Neural cell (in vitro differentiated cells): ENCODE measurements at regions not wholly inside any gene's neighbourhood (a gene's known extent, or its start where the extent isn't known, plus 50 kb on each side); places are given as distances from the start of the nearest gene placed in this dataset.
"Not testable (repeated sequence)": the region's sequence is repeated elsewhere in the genome, so short reads cannot be mapped to it uniquely, and the experiment has no call there.

ENCODE experiments used
- H2AFZ ChIP-seq: fragments of 200-600, 300-800 bp; sonication (generic), shearing (Covaris generic); 2 replicates; pipeline ENCODE4 v1.6.0; 2014; ENCODE audit warnings: low read depth, mild to moderate bottlenecking, antibody characterized with exemption, low read length, moderate library complexity
- H3F3A ChIP-seq: fragments of 200-600 bp; shearing (Covaris generic); 2 replicates; pipeline ENCODE4 v1.6.1; 2016; ENCODE audit warnings: mild to moderate bottlenecking, moderate library complexity, mixed read lengths, antibody characterized with exemption, low read length; ENCODE audit not compliant: insufficient read depth, poor library complexity, severe bottlenecking
- H3K27ac ChIP-seq: fragments of 200-600, 300-800 bp; sonication (generic), shearing (Covaris generic); 2 replicates; pipeline ENCODE4 v1.5.1; 2014; ENCODE audit warnings: mild to moderate bottlenecking, low read length, moderate library complexity
- H3K27me3 ChIP-seq: fragments of 300-800, 200-600 bp; sonication (generic), shearing (Covaris generic); 2 replicates; pipeline ENCODE4 v1.6.0; 2014; ENCODE audit warnings: mild to moderate bottlenecking, low read depth, low read length, moderate library complexity; ENCODE audit not compliant: insufficient read depth
- H3K36me3 ChIP-seq: fragments of 300-800, 200-600 bp; sonication (generic), shearing (Covaris generic); 2 replicates; pipeline ENCODE4 v1.5.1; 2014; ENCODE audit warnings: mild to moderate bottlenecking, antibody characterized with exemption, low read length, moderate library complexity; ENCODE audit not compliant: insufficient read depth
- H3K4me2 ChIP-seq: fragments of 300-800, 200-600 bp; sonication (generic), shearing (Covaris generic); 2 replicates; pipeline ENCODE4 v1.6.0; 2014; ENCODE audit warnings: mild to moderate bottlenecking, low read length
- H3K4me3 ChIP-seq: fragments of 300-800, 200-600 bp; sonication (generic), shearing (Covaris generic); 2 replicates; pipeline ENCODE4 v1.5.1; 2014; ENCODE audit warnings: mild to moderate bottlenecking, low read length, moderate library complexity
- H3K79me2 ChIP-seq: fragments of 200-600 bp; shearing (Covaris generic); replicated peaks from 2 replicates; pipeline ENCODE4 v1.6.0; 2014; ENCODE audit warnings: mild to moderate bottlenecking, low read length, moderate library complexity; ENCODE audit not compliant: insufficient read depth
- H3K9ac ChIP-seq: fragments of 300-800, 200-600 bp; sonication (generic), shearing (Covaris generic); 2 replicates; pipeline ENCODE4 v1.6.1; 2016; ENCODE audit warnings: mild to moderate bottlenecking, low read length, mixed read lengths
- H3K9me2 ChIP-seq: fragments of 200-600 bp; shearing (Covaris generic); 2 replicates; pipeline ENCODE4 v1.6.1; 2016; ENCODE audit warnings: mild to moderate bottlenecking, low read length, mixed read lengths; ENCODE audit not compliant: insufficient read depth
- H3K9me3 ChIP-seq: fragments of 200-600, 300-800 bp; sonication (generic), shearing (Covaris generic); 2 replicates; pipeline ENCODE4 v1.6.1; 2016; ENCODE audit warnings: mild to moderate bottlenecking, mixed run types, low read length, moderate library complexity, mixed read lengths
- H4K20me1 ChIP-seq: fragments of 200-600 bp; shearing (Covaris generic); 2 replicates; pipeline ENCODE4 v1.6.1; 2016; ENCODE audit warnings: mild to moderate bottlenecking, mixed run types; ENCODE audit not compliant: insufficient read depth
- CTCF ChIP-seq: fragments of 450-650 bp; IDR thresholded peaks from 2 replicates; pipeline ENCODE4 v1.5.1; 2014; ENCODE audit warnings: antibody characterized with exemption, mild to moderate bottlenecking, moderate library complexity; ENCODE audit not compliant: poor library complexity, severe bottlenecking
- EP300 ChIP-seq: fragments of 450-650 bp; conservative IDR thresholded peaks from 2 replicates; pipeline ENCODE4 v1.6.1; 2014; ENCODE audit warnings: antibody characterized with exemption, mild to moderate bottlenecking, moderate library complexity; ENCODE audit not compliant: poor library complexity, severe bottlenecking
- EZH2 ChIP-seq: fragments of 200-600, 300-800 bp; shearing (Covaris generic), sonication (generic); IDR thresholded peaks from 2 replicates; pipeline ENCODE4 v1.6.1; 2014; ENCODE audit warnings: antibody characterized with exemption, low read length, borderline replicate concordance, mild to moderate bottlenecking; ENCODE audit not compliant: insufficient read depth, poor library complexity, severe bottlenecking
- MXI1 ChIP-seq: fragments of 450-650 bp; conservative IDR thresholded peaks from 2 replicates; pipeline ENCODE4 v1.6.1; 2014; ENCODE audit warnings: antibody characterized with exemption, mild to moderate bottlenecking; ENCODE audit not compliant: poor library complexity, severe bottlenecking
- POLR2AphosphoS5 ChIP-seq: IDR thresholded peaks from 2 replicates; pipeline ENCODE4 v1.6.1; 2012
- RAD21 ChIP-seq: fragments of 450-650 bp; conservative IDR thresholded peaks from 2 replicates; pipeline ENCODE4 v1.6.1; 2014; ENCODE audit warnings: antibody characterized with exemption, mild to moderate bottlenecking, moderate library complexity
- REST ChIP-seq: IDR thresholded peaks from 2 replicates; pipeline ENCODE4 v1.6.1; 2012; ENCODE audit warnings: borderline replicate concordance
- SMC3 ChIP-seq: fragments of 450-650 bp; conservative IDR thresholded peaks from 2 replicates; pipeline ENCODE4 v1.6.1; 2014; ENCODE audit warnings: antibody characterized with exemption, mild to moderate bottlenecking, moderate library complexity; ENCODE audit not compliant: poor library complexity
- TAF1 ChIP-seq: IDR thresholded peaks from 2 replicates; pipeline ENCODE4 v1.6.1; 2012; ENCODE audit warnings: low read depth

- no peak for TF ChIP-seq TAF1
- no peak for TF ChIP-seq CTCF
- TF ChIP-seq REST, result no peak
- TF ChIP-seq RAD21, result no peak
- TF ChIP-seq MXI1, result no peak
- TF ChIP-seq EZH2, result no peak
- TF ChIP-seq EP300, result no peak
Observed at GRCh38 chr10:65090991-65091390, 1569.8 kb downstream of the REEP3 start.

GRCh38 chr10:65100146-65100545 is 1578.9 kb downstream of the REEP3 start:
- no peaks in the 10 kb centered on the region for H3K27me3 ChIP-seq
- no peak overlapping the region for H3K4me2 ChIP-seq
- H2AFZ ChIP-seq, result no peak overlapping the region
- H4K20me1 ChIP-seq, result no peaks in the 10 kb centered on the region
- H3K36me3 ChIP-seq, result no peaks in the 10 kb centered on the region
- H3K9me2 ChIP-seq, result no peaks in the 10 kb centered on the region
- no peak overlapping the region for H3K4me3 ChIP-seq
- TF ChIP-seq CTCF, result no peak
- TF ChIP-seq RAD21, result no peak
- TF ChIP-seq MXI1, result no peak
- no peak for TF ChIP-seq SMC3
- no peak for TF ChIP-seq EZH2
- no peak for TF ChIP-seq EP300
- TF ChIP-seq REST, result no peak
- no peak for TF ChIP-seq TAF1
- TF ChIP-seq POLR2AphosphoS5, result no peak
- no peak overlapping the region for H3K27ac ChIP-seq
- no peaks in the 10 kb centered on the region for H3K79me2 ChIP-seq
- H3K9me3 ChIP-seq, result no peaks in the 10 kb centered on the region
- no peak overlapping the region for H3K9ac ChIP-seq
- no peaks in the 10 kb centered on the region for H3F3A ChIP-seq

More at GRCh38 chr10:65090991-65091390, 1569.8 kb downstream of the REEP3 start:
- no peaks in the 10 kb centered on the region for H3F3A ChIP-seq
- H3K27ac ChIP-seq, result no peak overlapping the region
- no peak overlapping the region for H3K9ac ChIP-seq
- no peaks in the 10 kb centered on the region for H3K79me2 ChIP-seq
- no peak overlapping the region for H3K4me2 ChIP-seq
- H4K20me1 ChIP-seq, result no peaks in the 10 kb centered on the region
- no peaks in the 10 kb centered on the region for H3K9me3 ChIP-seq
- no peaks in the 10 kb centered on the region for H3K9me2 ChIP-seq
- H2AFZ ChIP-seq, result no peak overlapping the region
- no peaks in the 10 kb centered on the region for H3K27me3 ChIP-seq
- H3K4me3 ChIP-seq, result no peak overlapping the region
- H3K36me3 ChIP-seq, result no peaks in the 10 kb centered on the region

- not testable (repeated sequence) for H3K4me3 ChIP-seq, H3K27ac ChIP-seq, H3K9me3 ChIP-seq, H3K79me2 ChIP-seq, H4K20me1 ChIP-seq, H2AFZ ChIP-seq, H3K27me3 ChIP-seq, H3K36me3 ChIP-seq, H3K9me2 ChIP-seq, H3F3A ChIP-seq, H3K9ac ChIP-seq, H3K4me2 ChIP-seq
Observed at GRCh38 chr10:65100881-65101280, 1579.7 kb downstream of the REEP3 start.
